K562 (cell line): ENCODE measurements at regions not wholly inside any gene's neighbourhood (a gene's known extent, or its start where the extent isn't known, plus 50 kb on each side); places are given as distances from the start of the nearest gene placed in this dataset.

Experiments
- CC2D1A ChIP-seq: fragments of 450-650 bp; IDR thresholded peaks from 2 replicates; pipeline ENCODE4 v1.6.1; 2017; ENCODE audit warnings: mild to moderate bottlenecking
- MAFG ChIP-seq: fragments of 450-650 bp; conservative IDR thresholded peaks from 2 replicates; pipeline ENCODE4 v1.6.1; 2016; ENCODE audit warnings: missing genetic modification characterization, missing compliant biosample characterization
- MYC ChIP-seq, 2 experiments: fragments of 250-450 bp in 1 of 2; sonication (Bioruptor Pico) in 1 of 2; IDR thresholded peaks; 2 replicates each; pipeline versions ENCODE4 v1.5.1 to v1.6.1; 2012 to 2021; ENCODE audit warnings: low read depth in 2 of 2, borderline replicate concordance in 1 of 2, improper control_type of control experiment in 1 of 2, low read length in 1 of 2, mild to moderate bottlenecking in 1 of 2, moderate library complexity in 1 of 2
- NCOA1 ChIP-seq: fragments of 450-650 bp; IDR thresholded peaks from 2 replicates; pipeline ENCODE4 v1.6.1; 2016; ENCODE audit warnings: low read depth
- SMAD3 ChIP-seq: fragments of 450-650 bp; formaldehyde crosslinking; conservative IDR thresholded peaks from 2 replicates; pipeline ENCODE4 v1.4.0; 2020; ENCODE audit warnings: mild to moderate bottlenecking
- SMARCA5 ChIP-seq: fragments of 450-650 bp; IDR thresholded peaks from 2 replicates; pipeline ENCODE4 v1.6.1; 2016
- TBL1XR1 ChIP-seq, 2 experiments: IDR thresholded peaks; 2 replicates each; pipeline ENCODE4 v1.6.1; 2012; ENCODE audit warnings: improper control_type of control experiment in 2 of 2, low read length in 2 of 2, mild to moderate bottlenecking in 1 of 2
- ZC3H4 ChIP-seq: sonication (generic); formaldehyde crosslinking; IDR thresholded peaks from 2 replicates; pipeline ENCODE4 v1.9.0; 2021; ENCODE audit warnings: missing genetic modification reagents, borderline replicate concordance
- ZNF76 ChIP-seq: fragments of 250-450 bp; sonication (Bioruptor Pico); IDR thresholded peaks from 2 replicates; pipeline ENCODE4 v1.4.0; 2020; ENCODE audit warnings: mild to moderate bottlenecking, moderate library complexity, borderline replicate concordance
- TF ChIP-seq, protein P1 (sequence below): fragments of 250-450 bp; sonication (Bioruptor Pico); IDR thresholded peaks from 2 replicates; pipeline ENCODE4 v1.4.0; 2020; ENCODE audit warnings: mild to moderate bottlenecking, moderate library complexity
- TF ChIP-seq, protein P2 (sequence below), 2 experiments: IDR thresholded peaks in 1 of 2; conservative IDR thresholded peaks in 1 of 2; 2 replicates each; pipeline ENCODE4 v1.6.1; 2016; ENCODE audit warnings: low read depth in 2 of 2, mild to moderate bottlenecking in 1 of 2, missing compliant biosample characterization in 1 of 2, missing genetic modification characterization in 1 of 2, moderate library complexity in 1 of 2
- TF ChIP-seq, protein P3 (sequence below), 2 experiments: fragments of 200-800 bp in 1 of 2; sonication (Bioruptor generic) in 1 of 2; sonication (generic) in 1 of 2; formaldehyde crosslinking in 1 of 2; IDR thresholded peaks in 1 of 2; conservative IDR thresholded peaks in 1 of 2; 2 replicates each; pipeline versions ENCODE4 v1.5.0 to v1.6.1; 2016 to 2020; ENCODE audit warnings: missing compliant biosample characterization in 1 of 2, missing genetic modification characterization in 1 of 2, missing genetic modification reagents in 1 of 2

DNA sequence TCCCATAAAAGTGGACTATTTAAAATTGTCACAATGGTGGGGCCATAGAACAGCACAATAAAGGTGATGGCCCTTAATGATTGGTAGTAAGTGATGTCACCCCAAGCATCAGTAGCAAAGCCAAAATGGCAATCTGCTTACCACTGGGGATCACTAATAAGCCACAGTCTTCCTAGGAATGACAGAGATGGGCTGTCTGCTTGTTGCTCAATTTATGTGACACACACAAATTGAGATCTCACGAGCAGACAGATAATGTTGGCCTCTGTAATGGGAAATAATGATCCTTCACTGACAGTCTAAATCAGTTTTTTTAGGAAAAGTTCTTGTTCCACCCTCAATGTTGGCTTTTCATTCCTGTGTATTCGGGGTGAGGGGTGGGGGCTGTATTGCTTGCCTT is 515.1 kb downstream of the BRD1 start (continued):
- TF ChIP-seq, protein P1, sequence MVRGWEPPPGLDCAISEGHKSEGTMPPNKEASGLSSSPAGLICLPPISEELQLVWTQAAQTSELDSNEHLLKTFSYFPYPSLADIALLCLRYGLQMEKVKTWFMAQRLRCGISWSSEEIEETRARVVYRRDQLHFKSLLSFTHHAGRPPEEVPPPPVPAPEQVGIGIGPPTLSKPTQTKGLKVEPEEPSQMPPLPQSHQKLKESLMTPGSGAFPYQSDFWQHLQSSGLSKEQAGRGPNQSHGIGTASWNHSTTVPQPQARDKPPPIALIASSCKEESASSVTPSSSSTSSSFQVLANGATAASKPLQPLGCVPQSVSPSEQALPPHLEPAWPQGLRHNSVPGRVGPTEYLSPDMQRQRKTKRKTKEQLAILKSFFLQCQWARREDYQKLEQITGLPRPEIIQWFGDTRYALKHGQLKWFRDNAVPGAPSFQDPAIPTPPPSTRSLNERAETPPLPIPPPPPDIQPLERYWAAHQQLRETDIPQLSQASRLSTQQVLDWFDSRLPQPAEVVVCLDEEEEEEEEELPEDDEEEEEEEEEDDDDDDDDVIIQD (CRISPR knock-in tag): no peak
- TF ChIP-seq MAFG (no peak), CC2D1A (no peak), ZNF76 (CRISPR knock-in tag) (no peak), NCOA1 (no peak), TBL1XR1 (IDR thresholded peaks at IDR 0.05; ENCODE audit: low read length in 2 of 2) (no peak), ZC3H4 (no peak), MYC (IDR thresholded peaks at IDR 0.05; ENCODE audit: low read depth, low read length) (no peak), MYC (CRISPR knock-in tag; IDR thresholded peaks at IDR 0.05; ENCODE audit: borderline replicate concordance, low read depth) (no peak), SMARCA5 (no peak), SMAD3 (CRISPR knock-in tag) (no peak)
- TF ChIP-seq, protein P2, sequence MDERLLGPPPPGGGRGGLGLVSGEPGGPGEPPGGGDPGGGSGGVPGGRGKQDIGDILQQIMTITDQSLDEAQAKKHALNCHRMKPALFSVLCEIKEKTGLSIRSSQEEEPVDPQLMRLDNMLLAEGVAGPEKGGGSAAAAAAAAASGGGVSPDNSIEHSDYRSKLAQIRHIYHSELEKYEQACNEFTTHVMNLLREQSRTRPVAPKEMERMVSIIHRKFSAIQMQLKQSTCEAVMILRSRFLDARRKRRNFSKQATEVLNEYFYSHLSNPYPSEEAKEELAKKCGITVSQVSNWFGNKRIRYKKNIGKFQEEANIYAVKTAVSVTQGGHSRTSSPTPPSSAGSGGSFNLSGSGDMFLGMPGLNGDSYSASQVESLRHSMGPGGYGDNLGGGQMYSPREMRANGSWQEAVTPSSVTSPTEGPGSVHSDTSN (CRISPR knock-in tag; IDR thresholded peaks at IDR 0.05; ENCODE audit: low read depth): no peak
- TF ChIP-seq, protein P2 (tag; conservative IDR thresholded peaks at IDR 0.05; ENCODE audit: low read depth): no peak
- TF ChIP-seq, protein P3, sequence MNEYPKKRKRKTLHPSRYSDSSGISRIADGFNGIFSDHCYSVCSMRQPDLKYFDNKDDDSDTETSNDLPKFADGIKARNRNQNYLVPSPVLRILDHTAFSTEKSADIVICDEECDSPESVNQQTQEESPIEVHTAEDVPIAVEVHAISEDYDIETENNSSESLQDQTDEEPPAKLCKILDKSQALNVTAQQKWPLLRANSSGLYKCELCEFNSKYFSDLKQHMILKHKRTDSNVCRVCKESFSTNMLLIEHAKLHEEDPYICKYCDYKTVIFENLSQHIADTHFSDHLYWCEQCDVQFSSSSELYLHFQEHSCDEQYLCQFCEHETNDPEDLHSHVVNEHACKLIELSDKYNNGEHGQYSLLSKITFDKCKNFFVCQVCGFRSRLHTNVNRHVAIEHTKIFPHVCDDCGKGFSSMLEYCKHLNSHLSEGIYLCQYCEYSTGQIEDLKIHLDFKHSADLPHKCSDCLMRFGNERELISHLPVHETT (CRISPR knock-in tag; conservative IDR thresholded peaks at IDR 0.05 in 1 of 2, IDR thresholded peaks at IDR 0.05 in 1 of 2): no peak
